ENCODE measurements at regions not wholly inside any gene's neighbourhood (a gene's known extent, or its start where the extent isn't known, plus 50 kb on each side); places are given as distances from the start of the nearest gene placed in this dataset.

- no peak overlapping the region for H3K4me3 ChIP-seq (ENCODE audit: insufficient read depth, low read length, poor library complexity, severe bottlenecking)
- H3K79me2 ChIP-seq (ENCODE audit: insufficient read depth, low read length), result no peaks in the 10 kb centered on the region
- no peaks in the 10 kb centered on the region for H3K9me2 ChIP-seq (replicated peaks; ENCODE audit: insufficient read depth, low read length)
- no peaks in the 10 kb centered on the region for H3K9me3 ChIP-seq (ENCODE audit: insufficient read depth, low read length)
- no peaks in the 10 kb centered on the region for H4K20me1 ChIP-seq (ENCODE audit: low read depth, low read length)
- H3K9ac ChIP-seq (ENCODE audit: low read length), result no peak overlapping the region
- no peaks in the 10 kb centered on the region for H3F3A ChIP-seq (ENCODE audit: insufficient read depth)
- no peaks in the 10 kb centered on the region for H3K36me3 ChIP-seq (ENCODE audit: low read length)
- TF ChIP-seq EZH2phosphoT487 (conservative IDR thresholded peaks at IDR 0.05; ENCODE audit: low read length) (no peak), CTCF (IDR thresholded peaks at IDR 0.05; ENCODE audit: insufficient read depth, low read length, poor library complexity, severe bottlenecking) (no peak)
- H2AFZ ChIP-seq (ENCODE audit: low read depth, low read length, severe bottlenecking), result no peak overlapping the region
- H3K27ac ChIP-seq (ENCODE audit: low read depth, low read length), result no peak overlapping the region
- H3K27me3 ChIP-seq (ENCODE audit: low read length), result no peaks in the 10 kb centered on the region
- H3K4me2 ChIP-seq (ENCODE audit: low read depth, low read length, poor library complexity, severe bottlenecking), result no peak overlapping the region
These were observed 72.1 kb upstream of the PRKG2 start for GRCh38 chr4:81287101-81287500.

- H3K27ac ChIP-seq (ENCODE audit: low read depth, low read length), result no peak overlapping the region
- no peak overlapping the region for H2AFZ ChIP-seq (ENCODE audit: low read depth, low read length, severe bottlenecking)
- H3F3A ChIP-seq (ENCODE audit: insufficient read depth), result no peaks in the 10 kb centered on the region
- H3K27me3 ChIP-seq (ENCODE audit: low read length), result no peaks in the 10 kb centered on the region
- H3K9ac ChIP-seq (ENCODE audit: low read length), result no peak overlapping the region
- no peaks in the 10 kb centered on the region for H3K9me2 ChIP-seq (replicated peaks; ENCODE audit: insufficient read depth, low read length)
- no peaks in the 10 kb centered on the region for H3K79me2 ChIP-seq (ENCODE audit: insufficient read depth, low read length)
- no peaks in the 10 kb centered on the region for H3K9me3 ChIP-seq (ENCODE audit: insufficient read depth, low read length)
- H3K36me3 ChIP-seq (ENCODE audit: low read length), result no peaks in the 10 kb centered on the region
- TF ChIP-seq EZH2phosphoT487 (conservative IDR thresholded peaks at IDR 0.05; ENCODE audit: low read length) (no peak), CTCF (IDR thresholded peaks at IDR 0.05; ENCODE audit: insufficient read depth, low read length, poor library complexity, severe bottlenecking) (no peak)
- H3K4me3 ChIP-seq (ENCODE audit: insufficient read depth, low read length, poor library complexity, severe bottlenecking), result no peak overlapping the region
- no peak overlapping the region for H3K4me2 ChIP-seq (ENCODE audit: low read depth, low read length, poor library complexity, severe bottlenecking)
- H4K20me1 ChIP-seq (ENCODE audit: low read depth, low read length), result no peaks in the 10 kb centered on the region
These were observed 67.1 kb upstream of the PRKG2 start for GRCh38 chr4:81282131-81282530.

- TF ChIP-seq CTCF (IDR thresholded peaks at IDR 0.05; ENCODE audit: insufficient read depth, low read length, poor library complexity, severe bottlenecking) (no peak), EZH2phosphoT487 (conservative IDR thresholded peaks at IDR 0.05; ENCODE audit: low read length) (no peak)
- no peaks in the 10 kb centered on the region for H3K9me2 ChIP-seq (replicated peaks; ENCODE audit: insufficient read depth, low read length)
- H2AFZ ChIP-seq (ENCODE audit: low read depth, low read length, severe bottlenecking), result no peak overlapping the region
These were observed 59.4 kb upstream of the PRKG2 start for GRCh38 chr4:81274460-81274859.

More at GRCh38 chr4:81274460-81274859, 59.4 kb upstream of the PRKG2 start:
- Histone ChIP-seq H4K20me1 (ENCODE audit: low read depth, low read length) (no peaks in the 10 kb centered on the region), H3K27ac (ENCODE audit: low read depth, low read length) (no peak overlapping the region), H3F3A (ENCODE audit: insufficient read depth) (no peaks in the 10 kb centered on the region), H3K4me2 (ENCODE audit: low read depth, low read length, poor library complexity, severe bottlenecking) (no peak overlapping the region), H3K4me3 (ENCODE audit: insufficient read depth, low read length, poor library complexity, severe bottlenecking) (no peak overlapping the region), H3K9me3 (ENCODE audit: insufficient read depth, low read length) (no peaks in the 10 kb centered on the region), H3K9ac (ENCODE audit: low read length) (no peak overlapping the region), H3K79me2 (ENCODE audit: insufficient read depth, low read length) (no peaks in the 10 kb centered on the region), H3K36me3 (ENCODE audit: low read length) (no peaks in the 10 kb centered on the region), H3K27me3 (ENCODE audit: low read length) (no peaks in the 10 kb centered on the region)
